Heart right ventricle (tissue), 16 donors: ENCODE measurements at regions not wholly inside any gene's neighbourhood (a gene's known extent, or its start where the extent isn't known, plus 50 kb on each side); places are given as distances from the start of the nearest gene placed in this dataset.

Experiments
- ATAC-seq, 8 donors: fragments of 200-7000 bp; cut with Tn5 transposase; one replicate each; pipeline ENCODE4 v1.9.1; 2020; ENCODE audit warnings: mild to moderate bottlenecking in 8 of 8, moderate library complexity in 8 of 8, moderate number of reproducible peaks in 1 of 8
- DNase-seq, 2 donors: peaks; one replicate each; pipeline ENCODE4 v3.0.0-alpha.2; 2020
- H3K27ac ChIP-seq, 10 donors: fragments of 200-600 bp; sonication (generic) in 2 of 10; one replicate each; pipeline versions ENCODE4 v1.5.0 to v1.8.0; 2020 to 2022; ENCODE audit warnings: mild to moderate bottlenecking in 3 of 10
- H3K27me3 ChIP-seq, 7 donors: fragments of 200-600 bp; one replicate each; pipeline ENCODE4 v1.8.0; 2021 to 2022; ENCODE audit warnings: mild to moderate bottlenecking in 2 of 7
- H3K36me3 ChIP-seq, 9 donors: fragments of 200-600 bp; sonication (generic) in 1 of 9; one replicate each; pipeline versions ENCODE4 v1.5.0 to v1.8.0; 2020 to 2022; ENCODE audit warnings: mild to moderate bottlenecking in 2 of 9
- H3K4me1 ChIP-seq, 9 donors: fragments of 200-600 bp; sonication (generic) in 1 of 9; one replicate each; pipeline versions ENCODE4 v1.5.0 to v1.8.0; 2020 to 2022; ENCODE audit warnings: mild to moderate bottlenecking in 4 of 9
- H3K4me3 ChIP-seq, 10 donors: fragments of 200-600 bp; sonication (generic) in 2 of 10; one replicate each; pipeline versions ENCODE4 v1.5.0 to v1.8.0; 2020 to 2022; ENCODE audit warnings: mild to moderate bottlenecking in 7 of 10, moderate library complexity in 2 of 10
- H3K9me3 ChIP-seq, 11 donors: fragments of 200-600 bp in 10 of 11; sonication (generic) in 2 of 11; one replicate each; pipeline versions ENCODE4 v1.5.0 to v1.8.0; 2013 to 2022; ENCODE audit warnings: mild to moderate bottlenecking in 2 of 11, control low read depth in 1 of 11, moderate library complexity in 1 of 11
- WGBS, 2 donors: extraction: QIAGEN DNeasy Blood & Tissue Kit; methylation state at CpG; one replicate each; pipeline ENCODE4 v1.1.7; 2013; ENCODE audit warnings: inconsistent platforms in 1 of 2; 5-methylcytosine and 5-hydroxymethylcytosine counted together
- intact Hi-C, 10 donors: fragments of 100-400 bp; cut with DNase I; formaldehyde crosslinking; loops; one replicate each; pipeline versions ENCODE4 v1.11.1 to v1.14.2; 2022
- TF ChIP-seq, protein P1 (sequence below), 9 donors: fragments of 200-600 bp; sonication (generic) in 2 of 9; IDR thresholded peaks; one replicate each; pipeline versions ENCODE4 v1.5.0 to v1.8.0; 2021 to 2022; ENCODE audit warnings: antibody characterized with exemption in 9 of 9, mild to moderate bottlenecking in 5 of 9, moderate library complexity in 1 of 9
- donor health status: Arrhythmogenic right ventricular cardiomyopathy.
- donor health status: ischemic (EF 13 %, LVEDD 7.1; RV severe dilation, severe dysfunction).
- donor health status: healthy with polysubstance abuse.
- donor health status: DM: no; HTN: yes; CAD: no.
- donor health status: DM: no; HTN: no; CAD: no.
- donor health status: ischemic (EF 25% LVEDD 6.9; RV normal size, moderate dysfunction).
- donor health status: ischemic (EF 25% LVEDD 5.7; RV mildly dilated, moderate dysfunction).
- donor health status: healthy.
- donor health status: DM: yes; HTN: yes; CAD: no.
- donor health status: Ischemic cardiomyopathy.
- donor health status: ischemic (EF 35%, LVEDD 5.7; RV mildly dilated, moderate dysfunction).
- donor health status: nonischemic (EF 11% LVEDD 7.7; RV severe dilation, severe dysfunction).
- donor health status: DM: yes; HTN: yes; CAD: no.
- donor health status: PGD.
- donor health status: ischemic (EF 29% LVEDD 5.4; RV normal size, mild dysfunction).
- donor health status: nonischemic (EF 23%, LVEDD 6.1; RV moderate dilation, normal function).

DNA sequence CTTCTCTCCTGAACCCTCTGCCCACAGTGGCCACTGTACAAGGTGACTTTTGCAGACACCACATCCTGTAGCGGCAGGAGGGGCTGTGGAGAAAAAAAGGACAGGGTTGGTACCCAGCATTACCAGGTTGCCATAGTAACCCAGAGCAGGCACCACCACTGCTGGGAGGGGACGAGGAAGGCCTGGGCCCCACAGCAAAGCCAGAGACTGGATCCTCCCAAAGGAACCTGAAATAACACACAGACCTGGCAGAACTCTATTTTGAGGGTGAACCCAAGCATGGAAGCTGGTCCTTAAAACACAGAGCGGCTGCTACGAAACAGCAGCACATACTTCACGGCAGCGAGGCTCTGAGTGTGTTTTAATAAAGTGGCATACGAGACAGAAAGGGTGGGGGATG is 380.6 kb downstream of the CTTN start:
- 71 to 81% methylated on average over 7 of the region's 7 CpGs for WGBS, 2 donors
- no peak for ATAC-seq
- TF ChIP-seq, protein P1, sequence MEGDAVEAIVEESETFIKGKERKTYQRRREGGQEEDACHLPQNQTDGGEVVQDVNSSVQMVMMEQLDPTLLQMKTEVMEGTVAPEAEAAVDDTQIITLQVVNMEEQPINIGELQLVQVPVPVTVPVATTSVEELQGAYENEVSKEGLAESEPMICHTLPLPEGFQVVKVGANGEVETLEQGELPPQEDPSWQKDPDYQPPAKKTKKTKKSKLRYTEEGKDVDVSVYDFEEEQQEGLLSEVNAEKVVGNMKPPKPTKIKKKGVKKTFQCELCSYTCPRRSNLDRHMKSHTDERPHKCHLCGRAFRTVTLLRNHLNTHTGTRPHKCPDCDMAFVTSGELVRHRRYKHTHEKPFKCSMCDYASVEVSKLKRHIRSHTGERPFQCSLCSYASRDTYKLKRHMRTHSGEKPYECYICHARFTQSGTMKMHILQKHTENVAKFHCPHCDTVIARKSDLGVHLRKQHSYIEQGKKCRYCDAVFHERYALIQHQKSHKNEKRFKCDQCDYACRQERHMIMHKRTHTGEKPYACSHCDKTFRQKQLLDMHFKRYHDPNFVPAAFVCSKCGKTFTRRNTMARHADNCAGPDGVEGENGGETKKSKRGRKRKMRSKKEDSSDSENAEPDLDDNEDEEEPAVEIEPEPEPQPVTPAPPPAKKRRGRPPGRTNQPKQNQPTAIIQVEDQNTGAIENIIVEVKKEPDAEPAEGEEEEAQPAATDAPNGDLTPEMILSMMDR (IDR thresholded peaks at IDR 0.05), result no peak
- Histone ChIP-seq H3K27ac (no peak overlapping the region), H3K4me3 (no peak overlapping the region), H3K4me1 (no peaks in the 10 kb centered on the region), H3K9me3 (peaks cover 0 to 4% (median 0%) of the 10 kb centered on the region in 11 donors), H3K36me3 (no peaks in the 10 kb centered on the region), H3K27me3 (peaks cover 0 to 4% (median 0%) of the 10 kb centered on the region in 7 donors)
- intact Hi-C loops, result no loop called here
- no peak for DNase-seq

DNA sequence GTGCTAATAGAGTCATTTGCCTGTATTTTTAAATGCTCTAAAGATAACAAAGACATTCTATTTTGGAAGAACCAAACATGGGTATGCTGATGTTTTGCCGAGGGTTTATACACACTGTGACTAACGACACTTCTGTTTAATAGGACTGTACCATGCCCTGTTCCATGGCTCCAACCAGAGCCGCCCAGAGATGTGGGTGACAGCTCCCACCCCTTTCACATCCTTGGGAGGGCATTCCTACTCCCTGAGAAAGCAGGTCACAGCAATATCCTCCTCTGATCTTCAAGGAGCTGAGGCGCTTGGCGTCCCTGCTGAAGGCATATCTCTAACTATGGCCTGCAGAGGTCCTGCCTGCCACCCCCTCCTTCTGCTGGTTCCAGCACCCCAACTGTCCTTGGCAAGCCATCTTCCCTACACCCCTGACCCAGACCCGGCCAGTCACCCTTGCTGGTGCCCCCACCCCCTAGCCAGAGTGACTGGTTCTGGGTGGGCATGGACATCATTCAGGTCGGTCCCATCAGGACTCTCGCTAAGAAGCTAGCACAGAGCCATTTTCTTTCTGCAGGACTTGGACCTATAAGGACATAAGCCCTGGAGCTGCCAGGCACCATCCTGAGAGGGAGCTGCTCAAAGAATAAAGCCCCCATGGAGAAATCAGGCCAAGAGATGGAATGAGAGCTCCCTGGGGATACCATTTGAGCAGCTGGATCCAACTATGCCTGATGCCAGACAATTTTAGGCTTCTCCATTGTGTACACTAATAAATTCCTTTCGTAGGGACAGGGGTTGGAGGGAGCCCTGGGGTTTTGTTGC is 381.3 kb downstream of the CTTN start:
- TF ChIP-seq, protein P1 (IDR thresholded peaks at IDR 0.05), result no peak
- H3K4me1 ChIP-seq, result no peaks in the 10 kb centered on the region
- H3K9me3 ChIP-seq, result no peaks in the 10 kb centered on the region
- intact Hi-C loops, result no loop called here
- no peak for DNase-seq
- peaks cover 0 to 4% (median 0%) of the 10 kb centered on the region in 7 donors for H3K27me3 ChIP-seq
- H3K36me3 ChIP-seq, result no peaks in the 10 kb centered on the region
- H3K4me3 ChIP-seq, result no peak overlapping the region
- H3K27ac ChIP-seq, result no peak overlapping the region
- no peak for ATAC-seq
- 80% methylated on average over 9 of the region's 9 CpGs for WGBS, 2 donors

- DNase-seq (no peak), ATAC-seq (no peak)
- H3K27me3 ChIP-seq, result peaks cover 0 to 4% (median 0%) of the 10 kb centered on the region in 7 donors
- no peak overlapping the region for H3K4me3 ChIP-seq
- no peaks in the 10 kb centered on the region for H3K9me3 ChIP-seq
- WGBS, 2 donors, result 85 to 92% methylated on average over 1 of the region's 1 CpG
- H3K27ac ChIP-seq, result no peak overlapping the region
- no peaks in the 10 kb centered on the region for H3K4me1 ChIP-seq
- no peaks in the 10 kb centered on the region for H3K36me3 ChIP-seq
- TF ChIP-seq, protein P1 (IDR thresholded peaks at IDR 0.05), result no peak
- intact Hi-C loops, result no loop called here
Measured at GRCh38 chr11:70780246-70780535, 381.9 kb downstream of the CTTN start.

DNA sequence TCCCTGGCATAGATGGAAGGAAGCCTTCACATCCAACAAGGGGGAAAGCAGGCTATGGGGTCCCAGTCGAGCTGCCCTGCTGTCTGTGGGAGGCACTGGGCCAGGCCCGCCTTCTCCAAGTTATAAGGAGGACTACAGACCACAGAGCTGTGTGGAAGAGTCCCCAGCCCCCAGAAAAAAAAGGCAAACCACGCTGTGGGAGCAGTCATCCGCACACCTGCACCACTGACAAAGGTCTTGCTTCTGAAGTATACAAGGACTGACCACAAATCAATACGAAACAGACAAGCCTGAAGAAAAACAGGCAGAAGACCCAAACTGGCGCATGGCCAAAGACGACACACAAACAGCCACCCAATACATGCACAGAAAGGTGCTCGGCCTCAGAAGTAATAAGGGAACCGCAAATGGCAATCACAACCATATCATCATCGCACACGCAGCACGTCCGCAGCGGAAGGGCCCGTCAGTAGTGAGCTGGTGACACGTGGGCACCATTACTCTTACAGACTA is 384.1 kb downstream of the CTTN start:
- H3K4me1 ChIP-seq, result no peaks in the 10 kb centered on the region
- H3K9me3 ChIP-seq, result no peaks in the 10 kb centered on the region
- 75 to 84% methylated on average over 16 of the region's 16 CpGs for WGBS, 2 donors
- H3K4me3 ChIP-seq, result no peak overlapping the region
- DNase-seq, result no peak
- peaks cover 0 to 4% (median 0%) of the 10 kb centered on the region in 7 donors for H3K27me3 ChIP-seq
- ATAC-seq, result no peak
- intact Hi-C loops, result no loop called here
- H3K27ac ChIP-seq, result no peak overlapping the region
- TF ChIP-seq, protein P1 (IDR thresholded peaks at IDR 0.05), result no peak
- no peaks in the 10 kb centered on the region for H3K36me3 ChIP-seq
